ENCODE measurements at regions not wholly inside any gene's neighbourhood (a gene's known extent, or its start where the extent isn't known, plus 50 kb on each side); places are given as distances from the start of the nearest gene placed in this dataset.

- Mint-ChIP-seq H3K4me1 (no peaks in the 10 kb centered on the region), H3K9me3 (peaks cover 0 to 2% (median 0%) of the 10 kb centered on the region in 7 donors), H3K4me3 (no peak overlapping the region), H3K27me3 (ENCODE audit: low read depth in 3 of 3) (peaks cover 0 to 2% (median 1%) of the 10 kb centered on the region in 3 donors), H3K27ac (no peak overlapping the region), H3K36me3 (no peaks in the 10 kb centered on the region)
- DNase-seq, result no peak
- H3K4me2 ChIP-seq (replicated peaks; ENCODE audit: extremely low read depth, low read length, poor library complexity, severe bottlenecking), result no peak overlapping the region
- WGBS (ENCODE audit: insufficient coverage), result no CpG with 5 or more reads among the region's 2 CpGs
- no peaks in the 10 kb centered on the region for H3K36me3 ChIP-seq (replicated peaks in 1 of 2; ENCODE audit: control insufficient read depth in 1 of 2, insufficient read depth in 2 of 2, low read length in 2 of 2)
- H3K79me2 ChIP-seq (ENCODE audit: insufficient read depth, low read length), result no peaks in the 10 kb centered on the region
- H3K27me3 ChIP-seq (ENCODE audit: control insufficient read depth in 2 of 2, insufficient read depth in 2 of 2, low read length in 2 of 2), result no peaks in the 10 kb centered on the region
- TF ChIP-seq CTCF (IDR thresholded peaks at IDR 0.05), result no peak
- no peaks in the 10 kb centered on the region for H4K20me1 ChIP-seq (ENCODE audit: insufficient read depth, low read length)
- H3K27ac ChIP-seq (ENCODE audit: low read depth in 1 of 2, low read length in 2 of 2), result no peak overlapping the region
- intact Hi-C loops (cut with micrococcal nuclease), result no loop called here
- H3K4me1 ChIP-seq (ENCODE audit: control insufficient read depth in 1 of 2, insufficient read depth in 2 of 2, low read length in 2 of 2), result no peaks in the 10 kb centered on the region
- H2AFZ ChIP-seq (ENCODE audit: insufficient read depth, low read depth, low read length, poor library complexity, severe bottlenecking), result no peak overlapping the region
- no peak overlapping the region for H3K9ac ChIP-seq (ENCODE audit: insufficient read depth, low read length, poor library complexity, severe bottlenecking)
- no peaks in the 10 kb centered on the region for H3K9me3 ChIP-seq (replicated peaks in 1 of 2; ENCODE audit: control insufficient read depth in 1 of 2, insufficient read depth in 1 of 2, low read length in 2 of 2)
- no peak overlapping the region for H3K4me3 ChIP-seq (replicated peaks in 1 of 3; ENCODE audit: low read depth in 2 of 3, low read length in 3 of 3)
These were observed 491.6 kb upstream of the C1orf87 start for GRCh38 chr1:60564916-60565750.

GRCh38 chr1:60563777-60564535 is 490.4 kb upstream of the C1orf87 start:
- no peaks in the 10 kb centered on the region for H3K4me1 Mint-ChIP-seq
- H3K27me3 Mint-ChIP-seq (ENCODE audit: low read depth in 3 of 3), result peaks cover 0 to 1% (median 0%) of the 10 kb centered on the region in 3 donors
- peaks cover 0 to 5% (median 0%) of the 10 kb centered on the region in 7 donors for H3K9me3 Mint-ChIP-seq
- H3K27ac Mint-ChIP-seq, result no peak overlapping the region
- H3K9ac ChIP-seq (ENCODE audit: insufficient read depth, low read length, poor library complexity, severe bottlenecking), result no peak overlapping the region
- H3K4me3 ChIP-seq (replicated peaks in 1 of 3; ENCODE audit: low read depth in 2 of 3, low read length in 3 of 3), result no peak overlapping the region
- no peak overlapping the region for H3K27ac ChIP-seq (ENCODE audit: low read depth in 1 of 2, low read length in 2 of 2)
- no peak overlapping the region for H3K4me2 ChIP-seq (replicated peaks; ENCODE audit: extremely low read depth, low read length, poor library complexity, severe bottlenecking)
- H4K20me1 ChIP-seq (ENCODE audit: insufficient read depth, low read length), result no peaks in the 10 kb centered on the region
- H2AFZ ChIP-seq (ENCODE audit: insufficient read depth, low read depth, low read length, poor library complexity, severe bottlenecking), result no peak overlapping the region
- no peaks in the 10 kb centered on the region for H3K27me3 ChIP-seq (ENCODE audit: control insufficient read depth in 2 of 2, insufficient read depth in 2 of 2, low read length in 2 of 2)
- no peak for TF ChIP-seq CTCF (IDR thresholded peaks at IDR 0.05)
- WGBS (ENCODE audit: insufficient coverage), result 100% methylated on average over 1 of the region's 4 CpGs
- H3K4me1 ChIP-seq (ENCODE audit: control insufficient read depth in 1 of 2, insufficient read depth in 2 of 2, low read length in 2 of 2), result no peaks in the 10 kb centered on the region
- intact Hi-C loops (cut with micrococcal nuclease), result no loop called here
- no peaks in the 10 kb centered on the region for H3K36me3 ChIP-seq (replicated peaks in 1 of 2; ENCODE audit: control insufficient read depth in 1 of 2, insufficient read depth in 2 of 2, low read length in 2 of 2)
- DNase-seq, result no peak
- no peaks in the 10 kb centered on the region for H3K36me3 Mint-ChIP-seq
- no peak overlapping the region for H3K4me3 Mint-ChIP-seq
- H3K9me3 ChIP-seq (replicated peaks in 1 of 2; ENCODE audit: control insufficient read depth in 1 of 2, insufficient read depth in 1 of 2, low read length in 2 of 2), result no peaks in the 10 kb centered on the region
- no peaks in the 10 kb centered on the region for H3K79me2 ChIP-seq (ENCODE audit: insufficient read depth, low read length)
